NT2/D1 (cell line): ENCODE measurements at regions not wholly inside any gene's neighbourhood (a gene's known extent, or its start where the extent isn't known, plus 50 kb on each side); places are given as distances from the start of the nearest gene placed in this dataset.

Source experiments
- SUZ12 ChIP-seq: IDR thresholded peaks from 2 replicates; pipeline ENCODE4 v1.6.1; 2011; ENCODE audit not compliant: insufficient read length, insufficient read depth; ENCODE audit errors: extremely low read depth
- YY1 ChIP-seq: IDR thresholded peaks from 2 replicates; pipeline ENCODE4 v1.6.1; 2011; ENCODE audit not compliant: insufficient read length, insufficient read depth
- ZNF274 ChIP-seq: IDR thresholded peaks from 2 replicates; pipeline ENCODE4 v1.6.1; 2011; ENCODE audit warnings: mild to moderate bottlenecking, low read depth, low read length

DNA sequence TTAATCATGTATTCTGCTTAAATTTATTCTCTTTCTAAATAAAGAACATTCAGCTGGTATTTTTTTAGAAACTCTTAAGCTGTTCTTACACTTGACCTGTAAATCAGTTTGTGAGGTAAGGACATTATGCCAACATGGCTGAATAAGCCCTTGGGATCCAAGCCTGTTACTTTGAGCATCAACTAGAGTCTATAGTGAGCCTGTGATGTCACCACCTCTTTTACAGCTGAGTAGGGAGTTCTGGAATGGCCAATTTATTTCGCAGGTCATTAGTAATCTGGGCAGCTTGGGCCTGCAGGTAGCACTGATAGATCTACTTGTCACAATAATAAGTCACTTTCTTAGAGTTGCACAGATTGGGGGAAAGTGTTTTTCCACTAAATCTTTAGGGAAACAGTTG is 915.2 kb upstream of the MBL2 start:
- TF ChIP-seq YY1 (no peak), SUZ12 (no peak), ZNF274 (no peak)
